ENCODE measurements at regions not wholly inside any gene's neighbourhood (a gene's known extent, or its start where the extent isn't known, plus 50 kb on each side); places are given as distances from the start of the nearest gene placed in this dataset.

DNA sequence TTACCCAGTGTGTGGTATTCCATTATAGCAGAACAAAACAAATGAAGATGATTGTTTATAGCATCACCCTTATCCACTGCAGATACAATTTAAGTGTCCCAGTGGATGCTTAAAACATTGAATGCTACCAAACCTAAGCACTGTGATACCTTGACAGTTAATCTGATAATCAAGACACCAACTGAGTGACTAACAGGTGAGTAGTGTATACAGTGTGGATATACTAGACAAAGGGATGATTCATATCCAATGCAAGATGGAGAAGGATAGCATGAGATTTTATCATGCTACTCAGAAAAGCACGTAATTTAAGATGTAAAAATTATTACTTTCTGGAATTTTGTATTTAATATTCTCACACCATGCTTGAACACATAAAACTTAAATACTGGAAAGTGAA is 1449.0 kb downstream of the OTOL1 start:
- no peak overlapping the region for H3K4me2 ChIP-seq (ENCODE audit: low read length)
- H3K9me3 ChIP-seq (ENCODE audit: insufficient read depth, low read depth, low read length) = no peaks in the 10 kb centered on the region
- no peak overlapping the region for H3K27ac ChIP-seq (ENCODE audit: low read depth, low read length)
- Mint-ChIP-seq H3K9me3 (ENCODE audit: unreplicated experiment) (peaks cover 2% of the 10 kb centered on the region), H3K4me3 (ENCODE audit: unreplicated experiment) (no peak overlapping the region), H3K27ac (ENCODE audit: unreplicated experiment) (no peak overlapping the region), H3K27me3 (ENCODE audit: low read depth, unreplicated experiment) (no peaks in the 10 kb centered on the region), H3K36me3 (ENCODE audit: low read depth, unreplicated experiment) (no peaks in the 10 kb centered on the region), H3K4me1 (ENCODE audit: low read depth, unreplicated experiment) (no peaks in the 10 kb centered on the region)
- no peak for FAIRE-seq
- no peak for DNase-seq (ENCODE audit: low read depth)
- H3K4me3 ChIP-seq (ENCODE audit: insufficient read depth, low read depth, low read length) = no peak overlapping the region
- TF ChIP-seq CTCF (IDR thresholded peaks at IDR 0.05; ENCODE audit: insufficient read depth, low read depth, low read length) (no peak), EZH2 (IDR thresholded peaks at IDR 0.05; ENCODE audit: insufficient read depth, low read length) (no peak)
- no peak overlapping the region for H2AFZ ChIP-seq (ENCODE audit: low read depth, low read length)
- H3K79me2 ChIP-seq (ENCODE audit: insufficient read depth, low read length) = no peaks in the 10 kb centered on the region
- no peaks in the 10 kb centered on the region for H3K27me3 ChIP-seq (ENCODE audit: insufficient read depth, low read length)
- no peaks in the 10 kb centered on the region for H4K20me1 ChIP-seq (ENCODE audit: insufficient read depth, low read length)
- no peaks in the 10 kb centered on the region for H3K36me3 ChIP-seq (ENCODE audit: insufficient read depth, low read length)
- no peak overlapping the region for H3K9ac ChIP-seq (ENCODE audit: low read length)
- no peaks in the 10 kb centered on the region for H3K4me1 ChIP-seq (ENCODE audit: insufficient read depth, low read length)

- Mint-ChIP-seq H3K27me3 (ENCODE audit: low read depth, unreplicated experiment) (no peaks in the 10 kb centered on the region), H3K27ac (ENCODE audit: unreplicated experiment) (no peak overlapping the region), H3K4me1 (ENCODE audit: low read depth, unreplicated experiment) (no peaks in the 10 kb centered on the region), H3K4me3 (ENCODE audit: unreplicated experiment) (no peak overlapping the region), H3K36me3 (ENCODE audit: low read depth, unreplicated experiment) (no peaks in the 10 kb centered on the region), H3K9me3 (ENCODE audit: unreplicated experiment) (no peaks in the 10 kb centered on the region)
- H3K4me3 ChIP-seq (ENCODE audit: insufficient read depth, low read depth, low read length) = no peak overlapping the region
- H3K9ac ChIP-seq (ENCODE audit: low read length) = no peak overlapping the region
- no peaks in the 10 kb centered on the region for H3K36me3 ChIP-seq (ENCODE audit: insufficient read depth, low read length)
- no peak for DNase-seq (ENCODE audit: low read depth)
- H3K27ac ChIP-seq (ENCODE audit: low read depth, low read length) = no peak overlapping the region
- H3K27me3 ChIP-seq (ENCODE audit: insufficient read depth, low read length) = no peaks in the 10 kb centered on the region
- H2AFZ ChIP-seq (ENCODE audit: low read depth, low read length) = no peak overlapping the region
- no peaks in the 10 kb centered on the region for H3K4me1 ChIP-seq (ENCODE audit: insufficient read depth, low read length)
- no peak overlapping the region for H3K4me2 ChIP-seq (ENCODE audit: low read length)
- no peaks in the 10 kb centered on the region for H4K20me1 ChIP-seq (ENCODE audit: insufficient read depth, low read length)
- FAIRE-seq = no peak
- no peaks in the 10 kb centered on the region for H3K9me3 ChIP-seq (ENCODE audit: insufficient read depth, low read depth, low read length)
- H3K79me2 ChIP-seq (ENCODE audit: insufficient read depth, low read length) = no peaks in the 10 kb centered on the region
- TF ChIP-seq CTCF (IDR thresholded peaks at IDR 0.05; ENCODE audit: insufficient read depth, low read depth, low read length) = no peak
- no peak for TF ChIP-seq EZH2 (IDR thresholded peaks at IDR 0.05; ENCODE audit: insufficient read depth, low read length)
These were observed 1460.1 kb downstream of the OTOL1 start for GRCh38 chr3:162956711-162957110.

DNA sequence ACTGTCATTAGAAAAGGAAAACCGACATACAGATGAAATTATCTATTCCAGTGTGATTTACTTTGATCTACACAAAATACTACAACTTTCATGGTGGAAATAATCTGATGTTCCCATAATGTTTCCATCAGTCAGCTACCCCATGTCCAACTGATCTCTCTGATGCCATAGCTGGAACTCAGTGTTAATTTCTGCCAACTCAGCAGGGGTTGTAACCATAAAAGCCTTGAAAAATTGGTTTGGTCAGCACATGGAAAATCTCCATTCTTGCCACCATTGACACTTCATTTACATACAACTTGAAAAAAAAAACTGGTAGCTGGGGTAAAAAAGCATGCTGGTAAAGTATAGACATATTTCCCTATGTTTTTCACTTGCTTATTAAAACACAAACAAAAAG is 1463.7 kb downstream of the OTOL1 start:
- no peaks in the 10 kb centered on the region for H4K20me1 ChIP-seq (ENCODE audit: insufficient read depth, low read length)
- no peaks in the 10 kb centered on the region for H3K4me1 Mint-ChIP-seq (ENCODE audit: low read depth, unreplicated experiment)
- peaks cover 2% of the 10 kb centered on the region for H3K9me3 Mint-ChIP-seq (ENCODE audit: unreplicated experiment)
- H3K4me1 ChIP-seq (ENCODE audit: insufficient read depth, low read length) = no peaks in the 10 kb centered on the region
- no peak overlapping the region for H3K4me3 ChIP-seq (ENCODE audit: insufficient read depth, low read depth, low read length)
- no peak overlapping the region for H3K9ac ChIP-seq (ENCODE audit: low read length)
- H3K27ac ChIP-seq (ENCODE audit: low read depth, low read length) = no peak overlapping the region
- TF ChIP-seq EZH2 (IDR thresholded peaks at IDR 0.05; ENCODE audit: insufficient read depth, low read length) (no peak), CTCF (IDR thresholded peaks at IDR 0.05; ENCODE audit: insufficient read depth, low read depth, low read length) (no peak)
- H3K27ac Mint-ChIP-seq (ENCODE audit: unreplicated experiment) = no peak overlapping the region
- no peak overlapping the region for H3K4me3 Mint-ChIP-seq (ENCODE audit: unreplicated experiment)
- DNase-seq (ENCODE audit: low read depth) = no peak
- H3K36me3 Mint-ChIP-seq (ENCODE audit: low read depth, unreplicated experiment) = no peaks in the 10 kb centered on the region
- no peak for FAIRE-seq
- no peaks in the 10 kb centered on the region for H3K27me3 Mint-ChIP-seq (ENCODE audit: low read depth, unreplicated experiment)
- H2AFZ ChIP-seq (ENCODE audit: low read depth, low read length) = no peak overlapping the region
- no peaks in the 10 kb centered on the region for H3K36me3 ChIP-seq (ENCODE audit: insufficient read depth, low read length)
- no peak overlapping the region for H3K4me2 ChIP-seq (ENCODE audit: low read length)
- no peaks in the 10 kb centered on the region for H3K79me2 ChIP-seq (ENCODE audit: insufficient read depth, low read length)
- no peaks in the 10 kb centered on the region for H3K27me3 ChIP-seq (ENCODE audit: insufficient read depth, low read length)
- H3K9me3 ChIP-seq (ENCODE audit: insufficient read depth, low read depth, low read length) = no peaks in the 10 kb centered on the region
